ENCODE measurements at regions not wholly inside any gene's neighbourhood (a gene's known extent, or its start where the extent isn't known, plus 50 kb on each side); places are given as distances from the start of the nearest gene placed in this dataset.

DNA sequence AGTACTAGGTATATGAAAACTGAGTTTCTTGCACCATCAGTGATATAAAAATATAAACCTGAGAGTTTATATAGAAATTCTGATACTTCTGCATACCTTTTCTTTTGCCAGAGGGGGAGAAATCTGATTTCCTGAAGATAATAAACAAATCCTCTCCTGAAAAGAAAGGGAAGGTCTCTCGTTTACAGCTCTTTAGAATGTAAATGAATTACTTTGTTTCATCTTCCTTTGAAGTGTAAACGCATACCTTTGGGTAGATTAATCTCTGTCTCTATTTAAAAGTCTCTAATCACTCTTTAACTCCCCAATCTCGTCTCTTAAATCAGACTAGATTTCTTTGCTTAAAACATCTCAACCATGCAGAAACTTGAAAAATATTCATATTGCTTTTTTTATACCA is 1092.9 kb downstream of the SLITRK5 start:
- ATAC-seq, result no peak
- H3K9me3 ChIP-seq, result no peaks in the 10 kb centered on the region
- H3K27me3 ChIP-seq, result no peaks in the 10 kb centered on the region
- H3K27ac ChIP-seq, result no peak overlapping the region
- H3K4me3 ChIP-seq, result no peak overlapping the region
- WGBS, 2 donors (ENCODE audit: low coverage in 1 of 2), result 11 to 32% methylated on average over 3 of the region's 3 CpGs
- TF ChIP-seq EP300 (IDR thresholded peaks at IDR 0.05) (no peak), POLR2A (IDR thresholded peaks at IDR 0.05) (no peak), POLR2AphosphoS5 (IDR thresholded peaks at IDR 0.05) (no peak)
- TF ChIP-seq, protein P1, sequence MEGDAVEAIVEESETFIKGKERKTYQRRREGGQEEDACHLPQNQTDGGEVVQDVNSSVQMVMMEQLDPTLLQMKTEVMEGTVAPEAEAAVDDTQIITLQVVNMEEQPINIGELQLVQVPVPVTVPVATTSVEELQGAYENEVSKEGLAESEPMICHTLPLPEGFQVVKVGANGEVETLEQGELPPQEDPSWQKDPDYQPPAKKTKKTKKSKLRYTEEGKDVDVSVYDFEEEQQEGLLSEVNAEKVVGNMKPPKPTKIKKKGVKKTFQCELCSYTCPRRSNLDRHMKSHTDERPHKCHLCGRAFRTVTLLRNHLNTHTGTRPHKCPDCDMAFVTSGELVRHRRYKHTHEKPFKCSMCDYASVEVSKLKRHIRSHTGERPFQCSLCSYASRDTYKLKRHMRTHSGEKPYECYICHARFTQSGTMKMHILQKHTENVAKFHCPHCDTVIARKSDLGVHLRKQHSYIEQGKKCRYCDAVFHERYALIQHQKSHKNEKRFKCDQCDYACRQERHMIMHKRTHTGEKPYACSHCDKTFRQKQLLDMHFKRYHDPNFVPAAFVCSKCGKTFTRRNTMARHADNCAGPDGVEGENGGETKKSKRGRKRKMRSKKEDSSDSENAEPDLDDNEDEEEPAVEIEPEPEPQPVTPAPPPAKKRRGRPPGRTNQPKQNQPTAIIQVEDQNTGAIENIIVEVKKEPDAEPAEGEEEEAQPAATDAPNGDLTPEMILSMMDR (IDR thresholded peaks at IDR 0.05), result no peak
- no peaks in the 10 kb centered on the region for H3K36me3 ChIP-seq
- no peaks in the 10 kb centered on the region for H3K4me1 ChIP-seq

DNA sequence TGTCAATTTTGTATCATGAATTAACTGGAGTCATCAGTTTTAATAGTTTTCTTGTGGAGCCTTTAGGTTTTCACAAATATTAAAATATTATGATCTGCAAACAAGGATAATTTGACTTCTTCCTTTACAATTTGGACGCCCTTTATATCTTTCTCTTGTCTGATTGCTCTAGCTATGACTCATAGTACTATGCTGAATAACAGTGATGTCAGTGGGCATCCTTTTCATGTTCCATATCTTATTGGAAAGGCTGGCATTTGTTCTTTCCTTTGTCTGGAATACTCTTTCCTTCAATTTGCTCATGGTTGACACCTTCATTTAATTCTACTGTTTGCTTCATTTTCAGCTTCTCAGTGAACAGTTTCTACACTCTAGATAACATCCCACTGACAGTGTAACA is 1129.3 kb downstream of the SLITRK5 start:
- no peaks in the 10 kb centered on the region for H3K36me3 ChIP-seq
- H3K4me3 ChIP-seq, result no peak overlapping the region
- WGBS, 2 donors (ENCODE audit: low coverage in 1 of 2), result 56 to 88% methylated on average over 1 of the region's 1 CpG
- H3K27ac ChIP-seq, result no peak overlapping the region
- no peaks in the 10 kb centered on the region for H3K27me3 ChIP-seq
- no peaks in the 10 kb centered on the region for H3K4me1 ChIP-seq
- TF ChIP-seq EP300 (IDR thresholded peaks at IDR 0.05), result no peak
- TF ChIP-seq POLR2A (IDR thresholded peaks at IDR 0.05), result no peak
- TF ChIP-seq, protein P1 (IDR thresholded peaks at IDR 0.05), result no peak
- TF ChIP-seq POLR2AphosphoS5 (IDR thresholded peaks at IDR 0.05), result no peak
- H3K9me3 ChIP-seq, result no peaks in the 10 kb centered on the region
- no peak for ATAC-seq

DNA sequence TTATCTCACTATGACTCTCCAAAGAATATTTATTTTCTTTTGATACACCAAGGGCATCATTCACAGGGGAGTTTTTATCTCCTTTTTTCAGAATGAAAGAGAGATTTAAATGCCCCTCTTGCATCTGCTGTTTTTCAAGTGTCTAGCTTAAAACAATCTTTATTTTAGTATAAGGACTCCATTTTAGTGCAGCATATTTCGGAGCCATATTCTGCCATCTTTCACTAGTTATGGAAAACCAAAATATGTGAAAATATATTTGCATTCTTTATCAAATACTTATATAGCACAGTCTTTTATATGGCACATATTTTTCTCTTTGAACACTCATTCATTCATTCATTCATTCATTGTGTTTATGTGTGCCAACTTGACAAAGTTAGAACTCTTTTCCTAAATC is 1130.2 kb downstream of the SLITRK5 start:
- no peaks in the 10 kb centered on the region for H3K36me3 ChIP-seq
- no peak overlapping the region for H3K27ac ChIP-seq
- 79 to 100% methylated on average over 1 of the region's 1 CpG for WGBS, 2 donors (ENCODE audit: low coverage in 1 of 2)
- ATAC-seq, result no peak
- H3K4me3 ChIP-seq, result no peak overlapping the region
- H3K4me1 ChIP-seq, result no peaks in the 10 kb centered on the region
- H3K27me3 ChIP-seq, result no peaks in the 10 kb centered on the region
- H3K9me3 ChIP-seq, result no peaks in the 10 kb centered on the region
- TF ChIP-seq POLR2AphosphoS5 (IDR thresholded peaks at IDR 0.05), result no peak
- TF ChIP-seq POLR2A (IDR thresholded peaks at IDR 0.05), result no peak
- TF ChIP-seq, protein P1 (IDR thresholded peaks at IDR 0.05), result no peak
- no peak for TF ChIP-seq EP300 (IDR thresholded peaks at IDR 0.05)

DNA sequence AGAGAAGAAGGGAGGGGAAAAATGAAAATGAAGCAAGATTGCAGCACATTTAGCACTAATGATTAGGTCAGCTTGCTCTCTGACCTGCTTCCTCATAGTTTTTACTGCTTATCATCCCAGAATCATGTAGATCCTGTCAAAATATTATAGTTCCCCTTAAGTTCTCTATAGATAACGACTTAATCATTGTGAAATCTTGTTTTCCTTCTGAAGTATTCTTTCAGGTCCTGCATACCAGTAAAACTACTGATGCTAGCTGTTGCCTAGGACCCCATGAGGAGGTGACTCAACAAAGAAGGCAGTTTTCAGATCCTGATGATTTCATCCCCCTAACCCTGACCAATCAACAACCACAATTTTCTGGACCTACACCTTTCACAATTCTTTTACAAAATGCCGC is 1131.7 kb downstream of the SLITRK5 start:
- ATAC-seq, result no peak
- 71 to 86% methylated on average over 2 of the region's 2 CpGs for WGBS, 2 donors (ENCODE audit: low coverage in 1 of 2)
- Histone ChIP-seq H3K4me3 (no peak overlapping the region), H3K9me3 (no peaks in the 10 kb centered on the region), H3K4me1 (no peaks in the 10 kb centered on the region), H3K27me3 (no peaks in the 10 kb centered on the region), H3K27ac (no peak overlapping the region), H3K36me3 (no peaks in the 10 kb centered on the region)
- no peak for TF ChIP-seq EP300 (IDR thresholded peaks at IDR 0.05)
- no peak for TF ChIP-seq POLR2AphosphoS5 (IDR thresholded peaks at IDR 0.05)
- TF ChIP-seq, protein P1 (IDR thresholded peaks at IDR 0.05), result no peak

DNA sequence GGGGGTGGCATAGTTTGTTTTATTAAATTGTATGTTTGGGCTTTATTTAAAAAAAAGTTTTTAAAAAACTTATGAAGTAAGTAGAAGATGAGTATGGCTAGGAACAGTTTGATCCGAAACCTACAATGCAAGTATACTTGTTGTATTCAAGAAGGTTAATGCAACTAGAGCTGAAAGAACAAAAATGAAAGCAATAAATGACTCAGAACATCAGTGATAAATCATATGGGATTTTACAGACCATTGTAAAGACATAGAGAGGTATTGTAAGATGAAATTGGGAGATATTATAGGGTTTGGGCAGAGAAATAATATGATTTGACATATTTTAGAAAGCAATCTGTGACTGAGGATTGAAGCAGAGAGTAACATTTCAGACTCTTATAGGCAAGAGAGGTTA is 1135.3 kb downstream of the SLITRK5 start:
- WGBS, 2 donors (ENCODE audit: low coverage in 1 of 2), result 83 to 95% methylated on average over 1 of the region's 1 CpG
- no peak for ATAC-seq
- Histone ChIP-seq H3K27ac (no peak overlapping the region), H3K27me3 (no peaks in the 10 kb centered on the region), H3K4me1 (no peaks in the 10 kb centered on the region), H3K9me3 (peaks cover 0 to 16% (median 0%) of the 10 kb centered on the region in 3 donors), H3K36me3 (no peaks in the 10 kb centered on the region), H3K4me3 (no peak overlapping the region)
- TF ChIP-seq POLR2A (IDR thresholded peaks at IDR 0.05), result no peak
- TF ChIP-seq, protein P1 (IDR thresholded peaks at IDR 0.05), result no peak
- no peak for TF ChIP-seq POLR2AphosphoS5 (IDR thresholded peaks at IDR 0.05)
- TF ChIP-seq EP300 (IDR thresholded peaks at IDR 0.05), result no peak

Data from gastroesophageal sphincter (tissue), 4 donors.